Esophagus squamous epithelium (tissue), 4 donors: ENCODE measurements at regions not wholly inside any gene's neighbourhood (a gene's known extent, or its start where the extent isn't known, plus 50 kb on each side); places are given as distances from the start of the nearest gene placed in this dataset.
"Not testable (repeated sequence)": the region's sequence is repeated elsewhere in the genome, so short reads cannot be mapped to it uniquely, and the experiment has no call there.

ENCODE experiments used
- CTCF ChIP-seq, 6 experiments: fragments of 450-650 bp in 4 of 6; fragments of 200-600 bp in 2 of 6; sonication (generic) in 2 of 6; IDR thresholded peaks; one replicate each; pipeline ENCODE4 v1.5.1; 2016 to 2019; ENCODE audit warnings: antibody characterized with exemption in 6 of 6, mild to moderate bottlenecking in 4 of 6, moderate library complexity in 4 of 6
- POLR2A ChIP-seq, 4 donors: fragments of 450-650 bp; IDR thresholded peaks; one replicate each; pipeline ENCODE4 v1.6.1; 2017; ENCODE audit warnings: antibody characterized with exemption in 4 of 4, mild to moderate bottlenecking in 4 of 4, moderate library complexity in 3 of 4

GRCh38 chr3:69657030-69657429 is 82.2 kb upstream of the MITF start:
- TF ChIP-seq CTCF, POLR2A (IDR thresholded peaks at IDR 0.05): not testable (repeated sequence)
